K562 (cell line): ENCODE measurements at regions not wholly inside any gene's neighbourhood (a gene's known extent, or its start where the extent isn't known, plus 50 kb on each side); places are given as distances from the start of the nearest gene placed in this dataset.

Source experiments
- ATAC-seq: fragments of 200-7000 bp; cut with Tn5 transposase; 3 replicates; pipeline ENCODE4 v1.9.1; 2020; ENCODE audit warnings: moderate library complexity
- BruUV-seq: library from RNA; stranded (reverse); fragments of 400-500 nt; replicated peaks from 2 replicates; lab custom pipeline; 2021; lab: Mats Ljungman, UMichigan
- CTCF ChIA-PET: fragments of 300-600 bp; formaldehyde crosslinking; extraction: SDS; loops from one replicate; lab custom pipeline; 2021; ENCODE audit warnings: low intra/inter-chr PET ratio; lab: Yijun Ruan, JAX
- POLR2A ChIA-PET: fragments of 300-600, 350-650 bp; sonication (Branson Sonifier 250); formaldehyde crosslinking; extraction: SDS; loops from one replicate; lab custom pipeline; 2021; ENCODE audit warnings: antibody characterized with exemption, inconsistent platforms; lab: Yijun Ruan, JAX
- DNase-seq, 4 experiments: peaks; one replicate each; pipeline versions ENCODE4 v3.0.0 to v3.0.0-alpha.2; 2011 to 2018; ENCODE audit warnings: low spot score in 3 of 4, mixed read lengths in 3 of 4; ENCODE audit errors: extremely low read depth in 1 of 4
- FAIRE-seq: peaks from 2 replicates; lab custom pipeline; 2011; peaks lifted over from hg19 to GRCh38; lab: Jason Lieb, UNC
- H2AFZ ChIP-seq: 2 replicates; pipeline ENCODE4 v1.6.0; 2011; ENCODE audit warnings: low read depth, low read length, control low read depth, inconsistent platforms
- H3K27ac ChIP-seq: fragments of 200-600 bp; 3 replicates; pipeline ENCODE4 v1.8.0; 2011; ENCODE audit warnings: low read depth, mild to moderate bottlenecking, control low read depth, inconsistent platforms, low read length, moderate library complexity, mixed read lengths; ENCODE audit errors: extremely low read depth
- H3K27me3 ChIP-seq, 2 experiments: fragments of 300-600 bp in 1 of 2; 2 replicates in 1 of 2; 3 replicates in 1 of 2; pipeline versions ENCODE4 v1.6.0 to v1.8.0; 2011; ENCODE audit warnings: inconsistent platforms in 2 of 2, low read length in 2 of 2, mild to moderate bottlenecking in 1 of 2, mixed read lengths in 1 of 2, moderate library complexity in 1 of 2; ENCODE audit not compliant: control insufficient read depth in 2 of 2, insufficient read depth in 2 of 2
- H3K36me3 ChIP-seq: fragments of 300-600 bp; 3 replicates; pipeline ENCODE4 v1.8.0; 2011; ENCODE audit warnings: mild to moderate bottlenecking, low read length, inconsistent platforms; ENCODE audit not compliant: control insufficient read depth, insufficient read depth
- H3K4me1 ChIP-seq, 2 experiments: fragments of 200-600 bp in 1 of 2; replicated peaks in 1 of 2; 2 replicates in 1 of 2; 3 replicates in 1 of 2; pipeline versions ENCODE4 v1.5.1 to v1.8.0; 2011; ENCODE audit warnings: inconsistent platforms in 2 of 2, low read length in 2 of 2, mild to moderate bottlenecking in 1 of 2, mixed read lengths in 1 of 2, moderate library complexity in 1 of 2; ENCODE audit not compliant: control insufficient read depth in 2 of 2, insufficient read depth in 2 of 2
- H3K4me2 ChIP-seq: 2 replicates; pipeline ENCODE4 v1.6.1; 2011; ENCODE audit warnings: low read length, control low read depth, inconsistent platforms, mixed read lengths; ENCODE audit not compliant: insufficient read depth
- H3K4me3 ChIP-seq: fragments of 200-600 bp; sonication (generic), shearing (Covaris generic); 2 replicates; pipeline ENCODE4 v1.5.1; 2016; ENCODE audit warnings: control low read depth, inconsistent platforms
- H3K79me2 ChIP-seq: fragments of 200-600 bp; 3 replicates; pipeline ENCODE4 v1.8.0; 2011; ENCODE audit warnings: low read length, inconsistent platforms; ENCODE audit not compliant: control insufficient read depth, insufficient read depth
- H3K9ac ChIP-seq, 2 experiments: 2 replicates each; pipeline versions ENCODE4 v1.6.0 to v1.6.1; 2011; ENCODE audit warnings: low read depth in 2 of 2, low read length in 2 of 2, control low read depth in 1 of 2, inconsistent platforms in 1 of 2, mild to moderate bottlenecking in 1 of 2, mixed read lengths in 1 of 2; ENCODE audit not compliant: insufficient read depth in 1 of 2
- H3K9me1 ChIP-seq: one replicate; pipeline ENCODE4 v1.6.0; 2011; ENCODE audit warnings: inconsistent platforms, mild to moderate bottlenecking, low read length, moderate library complexity; ENCODE audit not compliant: control insufficient read depth, insufficient read depth
- H3K9me3 ChIP-seq: replicated peaks from 2 replicates; pipeline ENCODE4 v1.5.1; 2011; ENCODE audit warnings: low read depth, low read length, inconsistent platforms; ENCODE audit not compliant: control insufficient read depth, insufficient read depth
- H4K20me1 ChIP-seq: replicated peaks from 2 replicates; pipeline ENCODE4 v1.6.1; 2011; ENCODE audit warnings: low read length, inconsistent platforms, mixed read lengths; ENCODE audit not compliant: control insufficient read depth, insufficient read depth
- DNMT1 ChIP-seq: fragments of 450-650 bp; IDR thresholded peaks from 2 replicates; pipeline ENCODE4 v1.6.1; 2016; ENCODE audit warnings: antibody characterized with exemption, mild to moderate bottlenecking
- NCOA1 ChIP-seq: fragments of 450-650 bp; IDR thresholded peaks from 2 replicates; pipeline ENCODE4 v1.6.1; 2016; ENCODE audit warnings: low read depth
- PTTG1 ChIP-seq: fragments of 450-650 bp; IDR thresholded peaks from 2 replicates; pipeline ENCODE4 v1.6.1; 2016; ENCODE audit warnings: low read depth, mild to moderate bottlenecking, missing genetic modification characterization, missing compliant biosample characterization
- RNF219 ChIP-seq: fragments of 250-450 bp; sonication (Bioruptor Pico); IDR thresholded peaks from 2 replicates; pipeline ENCODE4 v1.5.0; 2022; ENCODE audit warnings: mild to moderate bottlenecking
- ZNF3 ChIP-seq: fragments of 250-450 bp; sonication (Bioruptor Pico); IDR thresholded peaks from 2 replicates; pipeline ENCODE4 v1.5.0; 2021; ENCODE audit warnings: mild to moderate bottlenecking, moderate library complexity
- ZNF449 ChIP-seq: fragments of 250-450 bp; sonication (Bioruptor Pico); IDR thresholded peaks from 2 replicates; pipeline ENCODE4 v1.8.0; 2022; ENCODE audit warnings: moderate library complexity, mild to moderate bottlenecking, inconsistent platforms
- WGBS: fragments of 100-300 bp; shearing (Covaris generic); methylation state at CpG from one replicate; pipeline ENCODE4 v1.1.6; 2016; ENCODE audit warnings: low coverage, mixed read lengths; ENCODE audit not compliant: insufficient coverage; ENCODE audit errors: missing lambda C conversion rate; 5-methylcytosine and 5-hydroxymethylcytosine counted together
- in situ Hi-C: fragments of 300-500 bp; cut with MboI; formaldehyde crosslinking; loops from 4 replicates; pipeline ENCODE4 v1.15.0; 2018; ENCODE audit warnings: inconsistent platforms, mixed read lengths
- intact Hi-C: fragments of 100-400 bp; cut with micrococcal nuclease; formaldehyde crosslinking; loops from 2 replicates; pipeline ENCODE4 v1.14.2; 2022

GRCh38 chr5:167307042-167307441 is 984.4 kb upstream of the WWC1 start (continued):
- TF ChIP-seq RNF219 (CRISPR knock-in tag), result no peak
- TF ChIP-seq ZNF449 (CRISPR knock-in tag), result no peak
- TF ChIP-seq, all 486 proteins: peak for 0

- no peaks in the 10 kb centered on the region for H4K20me1 ChIP-seq
- no peaks in the 10 kb centered on the region for H3K9me1 ChIP-seq
- no peaks in the 10 kb centered on the region for H3K36me3 ChIP-seq
- CTCF ChIA-PET, result no interaction called here
- H3K27me3 ChIP-seq, result no peaks in the 10 kb centered on the region
- no peaks in the 10 kb centered on the region for H3K79me2 ChIP-seq
- POLR2A ChIA-PET, result no interaction called here
- intact Hi-C loops, result no loop called here
- in situ Hi-C loops, result no loop called here
- TF ChIP-seq DNMT1 (no peak), ZNF3 (no peak), NCOA1 (no peak), PTTG1 (tag) (no peak)
- TF ChIP-seq, all 486 proteins: peak for 0
- no peak for FAIRE-seq
- no peak for DNase-seq
- Histone ChIP-seq H3K9me3 (no peaks in the 10 kb centered on the region), H3K4me2 (no peak overlapping the region), H3K4me1 (no peaks in the 10 kb centered on the region), H2AFZ (no peak overlapping the region), H3K27ac (no peak overlapping the region), H3K4me3 (no peak overlapping the region), H3K9ac (no peak overlapping the region)
- BruUV-seq, result no TSS peak
- 0% methylated on average over 5 of the region's 5 CpGs for WGBS
- no peak for ATAC-seq
These were observed 983.0 kb upstream of the WWC1 start for GRCh38 chr5:167308466-167308865.
